Dedifferentiated amniotic fluid mesenchymal stem cell (primary cell): ENCODE measurements at regions not wholly inside any gene's neighbourhood (a gene's known extent, or its start where the extent isn't known, plus 50 kb on each side); places are given as distances from the start of the nearest gene placed in this dataset.

ENCODE experiments used
- DNase-seq: peaks from one replicate; pipeline ENCODE4 v3.0.0-alpha.2; 2016; ENCODE audit errors: extremely low spot score

GRCh38 chr11:116182356-116182966 lies 590.3 kb downstream of the BUD13 start:
- no peak for DNase-seq

GRCh38 chr11:116180806-116181600 lies 591.8 kb downstream of the BUD13 start:
- DNase-seq, result no peak

- no peak for DNase-seq
These were observed 593.4 kb downstream of the BUD13 start for GRCh38 chr11:116179401-116179800.

GRCh38 chr11:116177521-116178210 lies 595.1 kb downstream of the BUD13 start:
- DNase-seq, result no peak

- DNase-seq, result no peak
These were observed 596.2 kb downstream of the BUD13 start for GRCh38 chr11:116176484-116177005.

- no peak for DNase-seq
These were observed 597.1 kb downstream of the BUD13 start for GRCh38 chr11:116175707-116176106.

- no peak for DNase-seq
These were observed 598.6 kb downstream of the BUD13 start for GRCh38 chr11:116173941-116174911.

GRCh38 chr11:116173506-116173905 lies 599.3 kb downstream of the BUD13 start:
- no peak for DNase-seq

- DNase-seq, result no peak
These were observed 599.9 kb downstream of the BUD13 start for GRCh38 chr11:116172851-116173250.

- DNase-seq, result no peak
These were observed 600.6 kb downstream of the BUD13 start for GRCh38 chr11:116172156-116172555.

GRCh38 chr11:116171271-116172140 lies 601.3 kb downstream of the BUD13 start:
- DNase-seq, result no peak

GRCh38 chr11:116170526-116171120 lies 602.2 kb downstream of the BUD13 start:
- DNase-seq, result no peak

- no peak for DNase-seq
These were observed 603.0 kb downstream of the BUD13 start for GRCh38 chr11:116169776-116170175.

GRCh38 chr11:116168459-116168787 lies 604.4 kb downstream of the BUD13 start:
- DNase-seq, result no peak

- no peak for DNase-seq
These were observed 604.9 kb downstream of the BUD13 start for GRCh38 chr11:116167706-116168458.

- DNase-seq, result no peak
These were observed 606.0 kb downstream of the BUD13 start for GRCh38 chr11:116166573-116167465.

- DNase-seq, result no peak
These were observed 607.9 kb downstream of the BUD13 start for GRCh38 chr11:116164843-116165242.

GRCh38 chr11:116162886-116163230 lies 609.9 kb downstream of the BUD13 start:
- DNase-seq, result no peak
